Hematopoietic multipotent progenitor cell treated with erythropoietin and hydrocortisone succinate and interleukin-3 and kit ligand, for 8 days (in vitro differentiated cells): ENCODE measurements at regions not wholly inside any gene's neighbourhood (a gene's known extent, or its start where the extent isn't known, plus 50 kb on each side); places are given as distances from the start of the nearest gene placed in this dataset.
"Not testable (repeated sequence)": the region's sequence is repeated elsewhere in the genome, so short reads cannot be mapped to it uniquely, and the experiment has no call there.

Experiments
- DNase-seq: peaks from one replicate; pipeline ENCODE4 v3.0.0-alpha.2; 2015

GRCh38 chr1:96865731-96866685 lies 144.4 kb downstream of the PTBP2 start:
- DNase-seq, result no peak

GRCh38 chr1:96872757-96873156 lies 151.2 kb downstream of the PTBP2 start:
- no peak for DNase-seq

GRCh38 chr1:96878640-96879039 lies 157.1 kb downstream of the PTBP2 start:
- DNase-seq, result no peak

- no peak for DNase-seq
Measured at GRCh38 chr1:96880626-96881025, 159.0 kb downstream of the PTBP2 start.

- no peak for DNase-seq
Measured at GRCh38 chr1:96882096-96882495, 160.5 kb downstream of the PTBP2 start.

GRCh38 chr1:96886474-96886873 lies 164.9 kb downstream of the PTBP2 start:
- no peak for DNase-seq

GRCh38 chr1:96887501-96887900 lies 165.9 kb downstream of the PTBP2 start:
- DNase-seq, result no peak

- no peak for DNase-seq
Measured at GRCh38 chr1:96901783-96902363, 180.3 kb downstream of the PTBP2 start.

GRCh38 chr1:96912248-96912647 lies 190.7 kb downstream of the PTBP2 start:
- DNase-seq, result no peak

DNA sequence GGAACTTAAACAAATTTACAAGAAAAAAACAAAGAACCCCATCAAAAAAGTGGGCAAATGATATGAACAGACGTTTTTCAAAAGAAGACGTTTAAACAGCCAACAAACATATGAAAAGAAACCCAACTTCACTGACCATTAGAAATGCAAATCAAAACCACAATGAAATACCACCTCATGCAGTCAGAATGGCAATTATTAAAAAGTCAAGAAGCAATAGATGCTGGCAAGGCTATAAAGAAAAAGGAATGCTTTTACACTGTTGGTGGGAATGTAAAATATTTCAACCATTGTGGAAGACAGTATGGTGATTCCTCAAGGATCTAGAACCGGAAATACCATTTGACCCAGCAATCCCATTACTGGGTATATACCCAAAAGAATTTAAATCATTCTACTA lies 194.1 kb downstream of the PTBP2 start:
- not testable (repeated sequence) for DNase-seq

DNA sequence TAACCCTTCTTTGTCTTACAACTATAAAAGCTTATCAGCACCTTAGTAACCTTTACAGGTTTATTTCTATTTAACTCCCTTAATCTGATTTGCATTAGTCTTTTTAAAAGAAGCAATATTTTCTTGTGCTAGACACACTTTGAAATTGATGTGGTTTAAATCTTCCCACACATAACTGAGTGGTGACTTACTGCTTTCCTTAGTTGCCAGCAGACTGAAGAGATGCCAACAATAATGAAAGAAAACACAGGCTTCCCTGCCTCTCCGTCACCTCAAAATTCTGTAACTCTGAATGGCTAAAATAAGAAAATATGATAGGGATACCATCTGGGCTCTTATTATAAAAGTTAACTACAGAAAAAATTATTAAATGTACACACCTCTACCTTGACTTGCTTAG lies 196.8 kb downstream of the PTBP2 start:
- no peak for DNase-seq

- no peak for DNase-seq
Measured at GRCh38 chr1:96922181-96922580, 200.6 kb downstream of the PTBP2 start.

DNA sequence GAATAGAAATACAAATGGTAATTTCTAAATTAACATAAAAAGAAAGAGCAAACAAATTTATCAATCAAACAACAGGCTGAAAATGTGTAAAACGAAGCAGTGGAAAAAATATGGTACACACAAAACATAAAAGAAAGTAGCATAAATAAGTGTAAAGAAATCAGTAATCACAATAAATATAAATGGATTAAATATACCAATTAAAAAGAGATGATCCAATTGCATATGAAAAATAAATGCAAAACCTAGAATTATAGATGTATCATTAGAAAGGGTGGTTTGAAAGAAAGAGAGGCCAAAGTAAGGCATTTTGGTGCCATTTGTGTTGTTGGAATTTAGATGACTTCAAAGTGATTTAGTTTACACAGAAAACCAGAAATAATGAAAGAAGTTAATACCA lies 202.2 kb downstream of the PTBP2 start:
- no peak for DNase-seq

DNA sequence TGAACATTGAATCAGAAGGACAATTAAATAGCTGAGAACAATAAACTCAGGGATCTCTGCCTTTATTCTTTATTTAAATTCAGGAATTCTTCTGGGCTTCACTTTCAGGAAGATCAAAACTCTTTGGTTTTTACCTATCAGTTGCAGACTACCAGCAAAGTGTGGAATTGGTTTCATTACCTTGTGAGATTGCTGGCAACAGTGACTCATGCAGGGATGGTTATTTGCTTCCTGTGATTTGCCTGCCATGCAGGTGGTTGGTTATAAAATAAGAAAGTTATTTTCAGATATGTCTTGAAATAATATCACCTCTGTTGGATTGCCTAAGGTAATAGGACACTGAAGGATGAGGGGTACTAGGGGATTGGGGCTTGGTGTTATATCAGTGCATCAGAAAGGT lies 204.6 kb downstream of the PTBP2 start:
- no peak for DNase-seq

GRCh38 chr1:96927125-96927524 lies 205.5 kb downstream of the PTBP2 start:
- no peak for DNase-seq

DNA sequence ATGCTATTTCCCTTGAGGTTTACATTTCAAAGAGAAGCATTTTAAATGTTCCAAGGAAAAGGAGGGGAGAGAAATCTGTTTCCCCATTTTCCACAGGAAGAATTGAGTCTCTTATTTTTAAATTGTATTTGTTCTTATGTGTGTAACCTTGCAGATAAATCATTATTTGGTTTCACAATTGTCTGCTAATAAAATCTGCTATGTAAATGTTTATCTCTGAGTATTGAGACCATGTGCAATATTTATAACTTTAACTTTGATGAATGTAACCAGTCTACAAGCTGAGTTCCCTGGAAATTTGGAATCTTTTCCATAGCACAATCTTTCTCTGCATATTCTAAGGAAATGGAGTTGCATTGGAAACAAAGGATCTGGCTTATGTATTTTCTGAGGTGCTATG lies 209.6 kb downstream of the PTBP2 start:
- DNase-seq, result no peak

- DNase-seq, result no peak
Measured at GRCh38 chr1:96934282-96934681, 212.7 kb downstream of the PTBP2 start.

- DNase-seq, result no peak
Measured at GRCh38 chr1:96944432-96945092, 223.0 kb downstream of the PTBP2 start.

DNA sequence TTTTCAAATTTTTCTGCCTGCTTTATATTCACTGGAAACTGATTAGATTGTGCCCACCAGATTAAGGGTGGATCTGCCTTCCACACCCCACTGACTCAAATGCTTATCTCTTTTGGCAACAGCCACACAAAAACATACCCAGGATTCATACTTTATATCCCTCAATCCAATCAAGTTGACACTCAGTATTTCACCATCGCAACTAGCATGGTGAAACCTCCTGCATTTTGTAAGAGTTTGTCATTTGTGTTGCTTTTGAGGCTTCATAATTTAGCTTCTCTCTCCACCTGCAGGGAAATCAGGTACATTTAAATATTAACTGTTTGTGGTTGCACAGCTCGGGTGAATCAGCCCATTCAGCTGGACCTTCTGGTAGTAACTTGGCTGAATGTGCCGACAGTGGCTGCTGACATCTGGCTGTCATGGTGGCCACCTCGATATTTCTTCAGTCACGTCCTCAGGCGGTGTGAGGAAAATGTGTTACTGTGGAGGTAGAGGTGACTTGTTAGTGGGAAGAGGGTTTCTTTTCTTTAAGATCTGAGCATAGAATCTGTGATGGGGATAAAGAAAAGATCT lies 224.0 kb downstream of the PTBP2 start:
- no peak for DNase-seq

DNA sequence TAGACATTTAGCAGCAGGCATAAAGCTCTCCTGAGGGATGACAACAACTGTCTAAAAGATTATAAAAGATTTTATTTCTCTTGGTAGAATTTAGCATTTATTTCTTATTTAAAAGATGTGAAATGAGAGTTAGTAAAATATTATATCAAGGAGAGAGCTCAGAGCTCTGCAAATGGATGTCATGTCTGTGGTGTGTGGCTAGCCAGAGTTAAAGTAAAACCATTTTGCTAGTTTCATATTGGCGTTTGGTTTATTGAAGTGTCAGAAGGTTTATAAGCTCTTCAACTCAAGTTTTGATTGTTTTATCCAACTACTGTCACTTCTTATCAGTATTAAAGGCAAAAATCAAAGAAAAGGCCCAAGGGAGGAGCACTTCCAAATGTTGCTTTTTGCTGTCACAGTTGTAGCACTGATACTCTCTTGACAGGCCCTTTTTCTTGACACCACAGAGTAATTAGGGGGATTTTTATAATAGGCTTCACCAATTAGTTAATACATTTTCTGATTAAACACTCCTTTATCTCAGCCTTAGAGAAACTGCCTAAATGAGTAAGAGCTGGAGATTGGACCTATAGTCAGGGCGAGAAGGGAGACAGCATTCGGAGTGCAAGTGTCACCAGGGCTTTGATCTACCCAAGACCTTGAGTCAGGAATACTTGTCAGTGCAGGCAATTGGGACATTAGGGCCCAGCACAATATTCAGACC lies 233.9 kb downstream of the PTBP2 start:
- DNase-seq, result no peak

- no peak for DNase-seq
Measured at GRCh38 chr1:96962216-96962615, 240.6 kb downstream of the PTBP2 start.

DNA sequence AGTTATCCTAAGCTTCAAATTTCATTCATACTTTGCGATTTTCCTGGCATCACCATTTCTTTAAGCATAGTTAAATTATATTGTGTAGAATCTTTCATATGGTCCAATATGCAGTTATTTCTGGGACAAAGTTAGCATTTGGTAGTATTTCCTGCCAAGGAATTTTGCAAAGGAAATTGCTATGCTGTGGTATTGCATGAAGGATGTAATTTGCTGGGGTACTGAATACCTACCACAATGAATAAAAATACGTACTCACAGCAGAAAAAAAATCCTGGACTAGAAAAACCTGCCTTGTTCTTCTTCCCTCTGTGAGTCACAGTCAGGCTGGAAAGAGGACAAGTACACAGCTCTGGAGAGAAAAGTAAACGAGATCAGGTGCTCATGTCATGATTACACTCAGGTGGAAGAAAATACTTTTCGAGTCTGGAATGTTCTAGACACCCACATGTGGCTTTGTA lies 241.2 kb downstream of the PTBP2 start:
- no peak for DNase-seq

DNA sequence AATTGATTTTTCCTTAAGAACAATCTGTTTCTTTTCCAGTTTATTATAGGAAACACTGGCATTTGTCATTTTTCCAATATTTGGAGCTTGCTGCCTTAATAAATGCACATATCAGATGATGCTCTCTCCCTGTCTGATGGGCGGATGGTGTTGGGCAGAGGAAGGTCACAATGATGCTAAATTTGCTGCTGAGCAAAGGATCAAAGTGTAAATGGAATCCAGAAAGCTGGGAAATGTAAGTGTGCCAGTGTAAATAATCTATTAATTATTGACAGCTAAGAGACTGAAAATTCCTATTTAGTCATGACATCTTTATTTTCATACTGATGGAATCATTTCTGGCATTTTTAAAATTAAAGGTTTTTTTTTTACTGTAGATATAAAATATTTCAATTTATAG lies 243.2 kb downstream of the PTBP2 start:
- no peak for DNase-seq
